ENCODE measurements at regions not wholly inside any gene's neighbourhood (a gene's known extent, or its start where the extent isn't known, plus 50 kb on each side); places are given as distances from the start of the nearest gene placed in this dataset.
"Not testable (repeated sequence)": the region's sequence is repeated elsewhere in the genome, so short reads cannot be mapped to it uniquely, and the experiment has no call there.

- TF ChIP-seq, protein P1, sequence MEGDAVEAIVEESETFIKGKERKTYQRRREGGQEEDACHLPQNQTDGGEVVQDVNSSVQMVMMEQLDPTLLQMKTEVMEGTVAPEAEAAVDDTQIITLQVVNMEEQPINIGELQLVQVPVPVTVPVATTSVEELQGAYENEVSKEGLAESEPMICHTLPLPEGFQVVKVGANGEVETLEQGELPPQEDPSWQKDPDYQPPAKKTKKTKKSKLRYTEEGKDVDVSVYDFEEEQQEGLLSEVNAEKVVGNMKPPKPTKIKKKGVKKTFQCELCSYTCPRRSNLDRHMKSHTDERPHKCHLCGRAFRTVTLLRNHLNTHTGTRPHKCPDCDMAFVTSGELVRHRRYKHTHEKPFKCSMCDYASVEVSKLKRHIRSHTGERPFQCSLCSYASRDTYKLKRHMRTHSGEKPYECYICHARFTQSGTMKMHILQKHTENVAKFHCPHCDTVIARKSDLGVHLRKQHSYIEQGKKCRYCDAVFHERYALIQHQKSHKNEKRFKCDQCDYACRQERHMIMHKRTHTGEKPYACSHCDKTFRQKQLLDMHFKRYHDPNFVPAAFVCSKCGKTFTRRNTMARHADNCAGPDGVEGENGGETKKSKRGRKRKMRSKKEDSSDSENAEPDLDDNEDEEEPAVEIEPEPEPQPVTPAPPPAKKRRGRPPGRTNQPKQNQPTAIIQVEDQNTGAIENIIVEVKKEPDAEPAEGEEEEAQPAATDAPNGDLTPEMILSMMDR (IDR thresholded peaks at IDR 0.05; ENCODE audit: extremely low read depth, missing control alignments), result no peak
- DNase-seq (ENCODE audit: low spot score), result no peak
These were observed 1786.8 kb downstream of the SLITRK5 start for GRCh38 chr13:89457977-89458376.

DNA sequence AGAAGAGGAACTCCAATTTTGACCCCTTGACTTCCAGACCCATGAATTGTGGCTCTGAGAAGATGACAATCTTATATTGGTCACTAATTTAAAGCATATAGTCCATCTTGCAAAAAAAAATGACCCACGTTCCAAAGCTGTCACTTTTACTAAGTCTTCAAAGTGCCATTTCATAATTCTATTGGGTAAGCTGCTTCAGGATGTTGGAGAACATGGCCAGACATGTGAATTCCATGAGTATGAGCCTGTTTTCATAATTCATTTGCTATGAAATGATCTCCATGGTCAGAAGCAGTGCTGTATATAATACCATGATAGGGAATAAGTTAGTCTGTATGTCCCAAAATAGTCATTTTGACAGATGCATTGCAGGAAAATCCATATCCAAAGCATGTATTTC lies 1787.3 kb downstream of the SLITRK5 start:
- TF ChIP-seq, protein P1 (IDR thresholded peaks at IDR 0.05; ENCODE audit: extremely low read depth, missing control alignments), result no peak
- no peak for DNase-seq (ENCODE audit: low spot score)

DNA sequence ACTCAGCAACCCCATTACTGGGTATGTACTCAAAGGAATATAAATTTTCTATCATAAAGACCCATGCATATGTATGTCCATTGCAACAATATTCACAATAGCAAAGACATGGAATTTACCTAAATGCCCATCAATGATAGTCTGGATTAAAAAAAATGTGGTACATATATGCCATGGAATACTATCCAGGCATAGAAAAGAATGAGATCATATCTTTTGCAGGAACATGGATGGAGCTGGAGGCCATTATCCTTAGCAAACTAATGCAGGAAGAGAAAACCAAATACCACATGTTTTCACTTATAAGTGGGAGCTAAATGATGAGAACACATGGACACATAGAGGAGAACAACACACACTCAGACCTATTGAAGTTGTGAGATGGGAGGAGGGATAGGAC lies 1789.7 kb downstream of the SLITRK5 start:
- not testable (repeated sequence) for DNase-seq (ENCODE audit: low spot score)

DNA sequence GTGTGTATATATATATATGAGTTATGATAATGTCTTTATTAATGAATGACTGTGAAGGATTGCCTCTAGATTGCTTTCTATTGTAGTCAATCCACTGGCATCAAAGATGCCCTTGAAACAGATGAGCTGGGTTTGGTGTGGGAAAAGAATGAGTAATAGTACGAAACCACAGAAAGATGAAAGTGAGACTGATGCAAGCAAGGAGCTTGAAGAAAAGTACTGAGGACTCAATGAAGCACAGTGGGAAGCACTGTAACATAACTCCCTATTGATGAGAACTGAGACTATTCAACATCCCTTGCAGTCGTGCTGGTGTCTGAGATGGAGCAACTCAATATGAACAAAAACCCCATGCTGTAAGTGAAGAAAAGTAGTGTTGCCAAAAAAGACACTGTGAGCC lies 1794.2 kb downstream of the SLITRK5 start:
- no peak for DNase-seq (ENCODE audit: low spot score)
- TF ChIP-seq, protein P1 (IDR thresholded peaks at IDR 0.05; ENCODE audit: extremely low read depth, missing control alignments), result no peak

DNA sequence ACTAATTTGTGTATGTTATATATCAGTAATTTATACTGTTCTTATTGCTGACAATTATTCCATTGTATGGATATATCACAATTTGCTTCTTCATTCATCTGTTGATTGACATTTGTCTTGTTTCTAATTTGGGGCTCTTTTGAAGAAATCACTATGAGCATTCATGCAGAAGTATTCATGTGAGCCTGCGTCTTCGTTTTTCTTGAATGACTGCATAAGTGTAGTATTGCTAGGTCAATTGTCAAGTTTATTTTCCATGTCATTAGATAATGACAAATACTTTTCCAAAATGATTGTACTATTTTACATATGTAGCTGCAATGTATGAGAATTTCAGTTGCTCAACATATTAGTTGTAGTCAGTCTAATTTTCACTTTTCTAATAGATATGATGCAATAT lies 1796.9 kb downstream of the SLITRK5 start:
- DNase-seq (ENCODE audit: low spot score), result no peak
- TF ChIP-seq, protein P1 (IDR thresholded peaks at IDR 0.05; ENCODE audit: extremely low read depth, missing control alignments), result no peak

DNA sequence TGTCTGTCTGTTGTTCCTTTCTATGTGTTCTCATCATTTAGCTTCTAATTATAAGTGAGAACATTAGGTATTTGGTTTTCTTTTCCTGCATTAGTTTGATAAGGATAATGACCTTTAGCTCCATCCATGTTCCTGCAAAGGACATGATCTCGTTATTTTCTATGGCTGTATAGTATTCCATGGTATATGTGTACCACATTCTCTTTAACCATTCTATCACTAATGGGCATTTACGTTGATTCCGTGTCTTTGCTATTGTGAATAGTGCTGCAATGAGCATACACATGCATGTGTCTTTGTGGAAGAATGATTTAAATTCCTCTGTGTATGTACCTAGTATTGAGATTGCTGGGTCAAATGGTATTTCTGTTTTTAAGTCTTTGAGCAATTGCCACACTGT lies 1799.7 kb downstream of the SLITRK5 start:
- no peak for DNase-seq (ENCODE audit: low spot score)
- TF ChIP-seq, protein P1 (IDR thresholded peaks at IDR 0.05; ENCODE audit: extremely low read depth, missing control alignments), result no peak

GRCh38 chr13:89474432-89474831 lies 1803.3 kb downstream of the SLITRK5 start:
- DNase-seq (ENCODE audit: low spot score), result no peak
- TF ChIP-seq, protein P1 (IDR thresholded peaks at IDR 0.05; ENCODE audit: extremely low read depth, missing control alignments), result no peak

GRCh38 chr13:89486065-89486464 lies 1814.9 kb downstream of the SLITRK5 start:
- TF ChIP-seq, protein P1 (IDR thresholded peaks at IDR 0.05; ENCODE audit: extremely low read depth, missing control alignments), result no peak
- no peak for DNase-seq (ENCODE audit: low spot score)
